ENCODE measurements at regions not wholly inside any gene's neighbourhood (a gene's known extent, or its start where the extent isn't known, plus 50 kb on each side); places are given as distances from the start of the nearest gene placed in this dataset.
"Not testable (repeated sequence)": the region's sequence is repeated elsewhere in the genome, so short reads cannot be mapped to it uniquely, and the experiment has no call there.

GRCh38 chr20:51923633-51924032 is 121.3 kb upstream of the SALL4 start:
- no peak for DNase-seq (ENCODE audit: low spot score)

- DNase-seq (ENCODE audit: low spot score) = not testable (repeated sequence)
These were observed 120.5 kb upstream of the SALL4 start for GRCh38 chr20:51922812-51923211.

GRCh38 chr20:51918561-51918960 is 116.2 kb upstream of the SALL4 start:
- DNase-seq (ENCODE audit: low spot score) = no peak

- no peak for DNase-seq (ENCODE audit: low spot score)
These were observed 115.7 kb upstream of the SALL4 start for GRCh38 chr20:51917886-51918535.

GRCh38 chr20:51916244-51916643 is 113.9 kb upstream of the SALL4 start:
- no peak for DNase-seq (ENCODE audit: low spot score)

- DNase-seq (ENCODE audit: low spot score) = no peak
These were observed 112.4 kb upstream of the SALL4 start for GRCh38 chr20:51914758-51915157.

- no peak for DNase-seq (ENCODE audit: low spot score)
These were observed 108.2 kb upstream of the SALL4 start for GRCh38 chr20:51910321-51911050.

GRCh38 chr20:51906679-51907078 is 104.4 kb upstream of the SALL4 start:
- no peak for DNase-seq (ENCODE audit: low spot score)

GRCh38 chr20:51906049-51906448 is 103.7 kb upstream of the SALL4 start:
- no peak for DNase-seq (ENCODE audit: low spot score)

- DNase-seq (ENCODE audit: low spot score) = no peak
These were observed 100.6 kb upstream of the SALL4 start for GRCh38 chr20:51902933-51903332.

- no peak for DNase-seq (ENCODE audit: low spot score)
These were observed 98.1 kb upstream of the SALL4 start for GRCh38 chr20:51900443-51900842.

GRCh38 chr20:51899674-51900073 is 97.4 kb upstream of the SALL4 start:
- DNase-seq (ENCODE audit: low spot score) = no peak

GRCh38 chr20:51898788-51899187 is 96.5 kb upstream of the SALL4 start:
- DNase-seq (ENCODE audit: low spot score) = no peak

- no peak for DNase-seq (ENCODE audit: low spot score)
These were observed 92.3 kb upstream of the SALL4 start for GRCh38 chr20:51894619-51895018.

GRCh38 chr20:51894201-51894600 is 91.9 kb upstream of the SALL4 start:
- no peak for DNase-seq (ENCODE audit: low spot score)

GRCh38 chr20:51893723-51894122 is 91.4 kb upstream of the SALL4 start:
- DNase-seq (ENCODE audit: low spot score) = no peak

- DNase-seq (ENCODE audit: low spot score) = no peak
These were observed 87.7 kb upstream of the SALL4 start for GRCh38 chr20:51890003-51890402.

- no peak for DNase-seq (ENCODE audit: low spot score)
These were observed 87.1 kb upstream of the SALL4 start for GRCh38 chr20:51889466-51889865.

GRCh38 chr20:51888291-51888690 is 86.0 kb upstream of the SALL4 start:
- DNase-seq (ENCODE audit: low spot score) = no peak

GRCh38 chr20:51886891-51887608 is 84.7 kb upstream of the SALL4 start:
- no peak for DNase-seq (ENCODE audit: low spot score)

GRCh38 chr20:51886341-51886740 is 84.0 kb upstream of the SALL4 start:
- no peak for DNase-seq (ENCODE audit: low spot score)

GRCh38 chr20:51884561-51884960 is 82.2 kb upstream of the SALL4 start:
- no peak for DNase-seq (ENCODE audit: low spot score)

GRCh38 chr20:51880188-51880587 is 77.9 kb upstream of the SALL4 start:
- DNase-seq (ENCODE audit: low spot score) = no peak

Data from D341Med (cell line).